T-helper 1 cell (primary cell): ENCODE measurements at regions not wholly inside any gene's neighbourhood (a gene's known extent, or its start where the extent isn't known, plus 50 kb on each side); places are given as distances from the start of the nearest gene placed in this dataset.
"Not testable (repeated sequence)": the region's sequence is repeated elsewhere in the genome, so short reads cannot be mapped to it uniquely, and the experiment has no call there.

Experiments used
- DNase-seq, 5 donors: peaks; one replicate each; pipeline ENCODE4 v3.0.0-alpha.2; 2012 to 2020

DNA sequence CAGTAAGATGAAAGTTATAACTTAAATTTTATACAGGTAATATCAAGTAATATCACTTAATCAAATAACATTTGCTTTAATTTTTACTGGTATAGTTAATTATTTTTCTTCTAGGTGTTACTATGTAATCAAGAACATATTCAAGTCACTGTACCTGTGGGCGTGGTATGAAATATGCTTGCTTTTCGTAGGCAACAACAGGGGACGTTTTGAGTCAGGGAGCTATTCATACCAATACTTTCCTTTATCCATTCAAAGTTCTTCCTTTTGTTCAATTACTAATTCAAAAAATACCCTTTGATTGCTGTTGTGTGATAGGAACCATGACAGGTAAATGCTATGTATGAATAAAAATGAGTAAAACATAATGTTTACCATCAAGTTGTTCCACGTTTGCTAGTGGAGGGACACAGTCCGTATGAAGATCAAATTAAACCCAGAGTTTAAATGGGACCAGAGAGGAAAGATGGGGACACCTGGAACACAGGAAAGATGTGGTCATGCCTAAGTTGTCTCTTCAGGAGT is 654.0 kb upstream of the KCNMB2 start:
- DNase-seq = peak in 1 of 5 donors; percentile 41

DNA sequence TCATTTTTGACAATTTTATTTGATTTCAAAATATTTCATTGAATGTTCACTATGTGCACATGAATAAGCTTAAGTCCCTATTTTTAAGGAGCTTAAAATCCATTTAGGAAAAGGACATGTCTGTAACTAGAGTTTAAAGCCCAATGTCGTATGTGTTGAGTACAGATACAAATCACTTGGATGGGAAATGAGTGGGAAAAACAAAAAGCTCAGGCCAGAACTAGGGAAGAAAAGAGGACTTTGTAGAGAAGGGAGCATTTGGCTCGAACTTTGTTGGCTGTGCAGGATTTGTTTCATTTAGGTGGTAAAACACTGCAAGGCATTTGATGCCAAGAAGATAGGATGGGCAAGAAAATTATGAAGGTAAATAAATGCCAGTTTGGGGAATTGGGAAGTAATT is 653.1 kb upstream of the KCNMB2 start:
- DNase-seq = no peak

DNA sequence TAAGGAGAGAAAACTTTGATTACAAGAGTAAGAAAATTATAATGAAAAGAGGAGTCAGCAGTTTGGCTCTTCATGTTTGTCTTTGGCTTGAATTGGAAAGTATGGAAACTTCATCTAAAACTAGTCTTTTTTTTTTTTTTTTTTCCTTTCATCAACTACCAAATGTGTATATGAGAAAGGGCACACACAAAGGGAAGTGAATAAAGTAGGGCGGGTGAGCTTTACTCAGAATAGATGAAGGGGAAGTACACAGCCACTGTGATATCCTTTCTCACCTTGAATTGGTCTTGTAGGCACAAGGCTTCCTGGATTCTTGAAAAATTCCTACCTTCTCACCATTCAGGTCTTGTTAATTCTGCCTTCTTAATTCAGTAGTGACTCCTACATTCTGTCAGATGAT is 652.3 kb upstream of the KCNMB2 start:
- DNase-seq = peak in 1 of 5 donors; percentile 3

DNA sequence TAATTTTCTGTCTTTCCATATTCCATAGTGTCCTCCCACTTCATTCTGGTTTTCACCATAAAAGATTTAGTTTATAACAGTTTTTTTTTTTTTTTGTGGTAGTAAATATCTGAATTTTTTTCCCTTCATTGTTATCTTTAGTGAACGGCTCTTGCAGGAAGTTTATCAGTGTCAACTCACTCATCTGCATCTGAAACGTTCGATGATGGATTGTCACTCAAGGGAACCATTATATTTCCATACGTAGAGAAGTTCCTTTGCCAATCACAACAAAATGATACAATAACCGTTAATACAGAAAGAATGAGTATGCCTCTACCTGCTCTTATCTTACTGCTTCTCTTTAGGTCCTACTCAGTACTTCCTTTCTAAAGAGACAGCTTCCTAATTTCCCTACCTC is 651.2 kb upstream of the KCNMB2 start:
- no peak for DNase-seq

DNA sequence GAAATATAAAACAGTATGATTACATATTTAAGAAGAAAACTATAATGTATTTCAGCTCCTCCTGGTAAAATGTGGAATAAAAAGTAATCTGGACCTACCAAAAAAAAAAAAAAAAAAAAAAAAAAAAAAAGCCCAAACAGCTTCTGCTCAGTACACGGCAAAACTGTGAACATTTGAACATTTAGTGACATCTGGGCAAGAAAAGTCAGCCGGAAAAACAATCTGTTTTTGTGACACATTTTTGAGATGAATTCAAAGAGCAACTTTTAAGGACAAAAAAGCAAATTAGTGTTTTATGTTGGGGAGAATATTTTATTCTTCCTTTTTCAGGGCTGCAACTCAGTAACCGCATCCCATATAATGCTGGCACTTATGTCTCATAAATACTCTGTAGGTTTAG is 649.7 kb upstream of the KCNMB2 start:
- no peak for DNase-seq

DNA sequence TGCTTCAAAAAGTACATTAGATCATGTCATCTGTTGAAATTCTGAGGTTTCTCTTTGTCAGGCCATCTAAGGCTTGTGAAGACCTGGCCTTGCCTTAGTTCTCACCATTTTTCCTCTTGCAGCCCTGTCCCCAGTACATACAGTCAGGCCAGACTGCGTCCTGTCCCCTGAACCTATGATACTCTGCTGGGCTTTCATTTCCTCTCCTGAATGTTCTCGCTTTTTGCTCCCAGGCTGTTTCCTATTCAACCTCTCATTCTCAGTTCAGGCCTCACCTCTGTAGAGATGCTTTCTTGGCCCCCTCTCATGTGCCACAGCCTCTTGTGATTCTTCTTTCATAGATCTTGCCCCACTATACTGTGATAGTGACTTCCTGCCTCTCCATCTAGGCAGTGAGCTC is 648.8 kb upstream of the KCNMB2 start:
- DNase-seq = no peak

DNA sequence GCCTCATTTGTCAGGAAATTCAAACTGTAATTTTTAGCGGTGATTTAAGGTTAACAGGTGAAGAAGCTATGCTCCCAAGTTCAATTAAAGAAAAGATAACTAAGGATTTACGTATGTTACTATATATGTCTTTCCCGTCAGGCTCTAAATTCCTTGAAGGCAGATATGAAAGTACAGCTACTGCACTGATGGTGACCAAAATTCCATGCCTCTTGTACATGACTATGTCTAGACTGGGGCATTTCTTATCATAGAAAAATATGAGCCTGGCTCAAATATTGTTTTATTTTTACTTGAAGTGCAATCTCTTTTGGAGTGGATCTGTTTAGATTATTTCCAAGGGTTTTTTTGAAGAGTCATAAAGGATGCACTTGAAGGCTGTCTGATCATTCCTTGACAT is 647.1 kb upstream of the KCNMB2 start:
- DNase-seq = no peak

DNA sequence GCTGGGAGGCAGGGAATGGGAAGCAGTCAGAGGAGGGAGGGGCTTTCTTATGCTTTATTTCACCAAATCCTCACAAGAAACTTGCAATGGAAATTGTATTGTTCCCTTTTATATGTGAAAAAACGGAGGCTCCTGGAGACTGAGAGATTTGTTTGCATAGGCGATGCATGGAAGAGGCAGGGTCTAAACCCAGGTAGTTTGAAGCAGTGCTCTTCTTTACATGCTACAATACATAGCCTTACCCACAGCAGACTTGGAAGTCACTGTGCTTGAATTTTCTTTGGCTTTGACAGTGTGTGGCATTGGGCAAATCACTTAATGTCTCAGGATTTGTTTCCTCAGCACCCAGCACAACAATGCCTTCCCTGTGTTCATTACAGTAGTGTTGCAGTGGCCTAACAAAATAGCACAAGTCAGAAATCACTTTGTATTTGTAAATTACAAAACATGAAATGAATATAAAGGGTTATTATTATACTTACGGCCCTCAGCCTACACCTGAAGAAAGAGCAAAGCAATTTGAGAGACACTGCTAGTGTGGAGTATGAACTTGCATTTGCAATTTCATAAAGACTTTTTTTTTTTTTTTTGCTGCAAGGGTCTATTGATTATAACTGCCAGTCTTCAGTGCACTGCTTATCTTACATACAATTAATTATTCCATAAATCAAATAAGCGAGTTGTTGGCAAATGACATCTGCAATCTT is 646.4 kb upstream of the KCNMB2 start:
- DNase-seq = no peak

DNA sequence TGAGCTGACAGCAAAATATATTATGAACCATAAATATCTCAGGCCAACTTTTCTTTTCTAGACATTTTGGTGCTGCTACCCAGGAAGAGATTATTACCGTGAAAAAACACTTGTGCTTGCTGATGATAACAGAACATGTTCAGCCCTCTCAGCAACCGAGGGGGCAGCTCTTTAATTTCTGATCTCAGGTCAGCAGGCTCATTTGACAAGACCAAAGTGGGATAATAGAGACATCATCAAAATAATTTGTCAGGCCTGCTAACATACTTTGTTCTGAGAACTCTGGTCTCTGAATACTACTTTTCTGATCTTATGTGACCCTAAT is 645.9 kb upstream of the KCNMB2 start:
- no peak for DNase-seq

DNA sequence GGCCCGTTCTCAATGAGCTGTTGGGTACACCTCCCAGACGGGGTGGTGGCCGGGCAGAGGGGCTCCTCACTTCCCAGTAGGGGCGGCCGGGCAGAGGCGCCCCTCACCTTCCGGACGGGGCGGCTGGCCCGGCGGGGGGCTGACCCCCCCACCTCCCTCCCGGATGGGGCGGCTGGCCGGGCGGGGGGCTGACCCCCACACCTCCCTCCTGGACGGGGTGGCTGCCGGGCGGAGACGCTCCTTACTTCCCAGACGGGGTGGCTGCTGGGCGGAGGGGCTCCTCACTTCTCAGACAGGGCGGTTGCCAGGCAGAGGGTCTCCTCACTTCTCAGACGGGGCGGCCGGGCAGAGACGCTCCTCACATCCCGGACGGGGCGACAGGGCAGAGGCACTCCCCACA is 644.7 kb upstream of the KCNMB2 start:
- not testable (repeated sequence) for DNase-seq

DNA sequence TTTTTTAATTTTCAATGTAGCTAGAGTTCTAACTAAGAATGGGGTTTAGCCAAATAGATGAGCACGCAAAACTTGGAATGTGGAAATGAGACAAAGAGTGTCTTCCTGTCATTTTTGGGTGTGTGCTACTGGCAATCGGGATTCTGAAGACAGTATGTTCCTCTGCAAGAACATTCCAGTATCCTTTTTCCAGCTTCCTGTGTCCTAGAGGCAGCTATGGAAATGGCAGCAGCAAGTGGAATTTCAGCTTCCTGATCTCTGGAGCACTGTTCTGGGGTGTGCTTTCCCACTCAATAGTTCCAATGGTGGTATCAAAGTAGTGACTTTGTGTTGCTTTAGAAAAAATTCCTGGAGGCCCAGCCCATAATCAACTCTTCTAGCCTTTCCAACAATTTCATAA is 642.9 kb upstream of the KCNMB2 start:
- no peak for DNase-seq

DNA sequence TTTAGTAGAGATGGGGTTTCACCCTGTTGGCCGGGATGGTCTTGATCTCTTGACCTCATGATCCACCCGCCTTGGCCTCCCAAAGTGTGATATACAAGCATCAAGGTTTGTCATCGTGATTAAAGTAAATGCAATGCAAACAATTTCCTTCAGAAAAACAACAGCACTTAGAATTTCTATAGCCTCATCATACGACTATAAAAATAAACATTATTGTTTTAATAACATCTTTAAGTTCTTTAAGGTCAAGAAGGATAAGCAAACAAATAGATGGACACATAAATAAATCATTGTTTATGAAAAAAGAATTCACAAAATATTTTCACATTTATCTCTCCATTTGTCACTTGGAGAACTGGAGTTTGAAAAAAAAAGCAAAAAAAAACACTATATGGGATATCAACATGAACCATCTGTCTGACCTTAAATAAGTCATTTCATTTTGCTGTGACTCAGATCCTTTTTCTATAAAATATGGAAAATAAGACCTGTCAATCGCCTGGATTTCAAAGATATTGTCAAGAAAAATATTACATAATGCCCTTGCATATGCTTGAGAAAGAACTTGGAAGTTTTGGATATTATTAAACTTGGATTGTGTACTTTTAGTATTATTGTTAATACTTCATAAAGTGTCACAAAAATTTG is 642.0 kb upstream of the KCNMB2 start:
- DNase-seq = no peak

DNA sequence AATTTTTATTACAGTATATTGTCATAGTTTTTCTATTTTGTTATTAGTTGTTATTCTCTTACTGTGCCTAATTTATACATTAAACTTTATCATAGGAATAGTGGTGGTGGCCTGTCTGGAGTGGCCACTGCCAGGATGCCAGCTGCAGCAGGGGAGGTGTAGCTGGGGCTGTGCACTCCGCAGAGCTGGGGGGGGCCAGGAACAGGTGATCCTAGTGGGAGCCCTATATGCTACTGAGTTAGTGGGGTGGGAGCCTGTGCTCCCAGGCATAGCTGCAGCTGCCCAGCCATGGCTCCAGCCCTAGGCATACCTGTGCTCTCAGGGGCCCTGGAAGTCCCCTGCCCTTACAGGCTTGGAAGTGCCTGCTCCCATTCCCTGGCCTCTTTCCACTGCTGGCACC is 638.1 kb upstream of the KCNMB2 start:
- DNase-seq = no peak

DNA sequence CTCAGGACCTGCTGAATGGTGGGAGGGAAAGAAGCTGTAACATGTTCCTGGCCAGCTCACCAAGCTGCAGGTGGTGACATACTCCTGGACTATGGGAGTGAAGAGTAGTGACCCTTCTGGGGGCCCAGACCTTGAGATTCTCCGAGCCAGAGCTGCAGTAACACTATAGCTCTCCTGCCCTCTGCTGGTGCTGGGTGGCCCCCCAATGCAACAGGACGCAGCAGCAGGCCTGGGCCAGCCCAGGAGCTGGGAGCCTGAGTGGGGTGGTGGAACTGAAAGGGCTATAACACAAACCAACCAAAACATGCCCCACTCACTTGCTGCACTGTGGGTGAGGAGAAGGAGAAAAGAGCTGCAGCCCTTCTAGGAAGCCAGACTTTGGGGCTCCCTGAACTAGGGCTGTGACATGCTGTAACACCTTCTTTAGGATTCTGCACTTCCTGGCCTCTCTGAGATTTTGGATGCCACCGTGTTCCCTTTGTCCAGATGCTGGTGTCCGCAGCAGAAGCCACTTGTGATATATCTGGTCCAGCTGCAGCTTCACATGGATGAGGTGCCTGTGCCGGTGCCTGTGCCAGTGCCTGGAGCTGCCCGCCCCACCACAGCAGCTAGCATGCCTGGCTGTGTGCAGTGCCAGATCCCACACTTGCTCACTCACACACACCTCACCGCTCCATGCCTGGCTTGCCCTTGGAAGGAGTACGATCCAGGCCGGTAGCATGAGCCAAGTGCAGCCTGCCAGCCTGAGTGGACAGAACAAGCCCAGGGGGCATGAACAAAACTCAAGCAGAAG is 636.8 kb upstream of the KCNMB2 start:
- DNase-seq = no peak

DNA sequence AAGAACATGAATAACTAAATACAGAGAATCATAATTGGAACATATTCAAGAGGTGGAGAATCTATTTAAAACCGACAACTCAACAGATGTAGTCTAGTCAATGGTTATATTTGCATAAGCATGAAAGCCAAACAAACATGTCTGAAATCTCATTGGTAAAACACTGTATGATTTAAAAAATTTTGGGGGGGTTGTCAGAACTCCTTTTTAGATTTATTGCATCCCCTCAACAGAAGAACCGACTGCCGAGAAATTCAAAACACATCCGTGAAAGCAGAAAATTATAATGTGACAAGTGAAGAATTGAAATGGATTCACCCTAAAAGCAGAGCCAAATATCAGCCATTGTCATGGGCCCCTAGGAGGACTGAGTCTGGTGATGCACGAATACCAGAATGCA is 633.4 kb upstream of the KCNMB2 start:
- no peak for DNase-seq

DNA sequence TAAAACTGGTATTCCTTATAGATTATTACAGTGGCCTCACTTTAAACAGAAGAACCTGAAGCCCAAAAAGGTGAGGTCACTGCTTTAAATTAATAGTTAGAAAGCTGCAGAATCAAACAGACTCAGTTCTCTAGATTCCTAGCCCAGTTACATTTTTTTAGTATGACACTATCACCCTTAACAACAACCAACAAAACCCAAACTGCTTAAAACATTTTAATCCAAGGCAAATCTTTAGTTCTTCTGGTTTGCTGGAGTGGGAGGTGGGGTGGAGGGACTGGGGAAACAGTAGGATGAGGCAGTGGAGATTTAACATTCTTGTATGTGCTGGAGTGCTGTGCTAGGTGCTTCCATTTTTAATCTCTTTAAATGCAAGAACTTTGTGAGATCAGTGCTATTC is 631.6 kb upstream of the KCNMB2 start:
- no peak for DNase-seq

DNA sequence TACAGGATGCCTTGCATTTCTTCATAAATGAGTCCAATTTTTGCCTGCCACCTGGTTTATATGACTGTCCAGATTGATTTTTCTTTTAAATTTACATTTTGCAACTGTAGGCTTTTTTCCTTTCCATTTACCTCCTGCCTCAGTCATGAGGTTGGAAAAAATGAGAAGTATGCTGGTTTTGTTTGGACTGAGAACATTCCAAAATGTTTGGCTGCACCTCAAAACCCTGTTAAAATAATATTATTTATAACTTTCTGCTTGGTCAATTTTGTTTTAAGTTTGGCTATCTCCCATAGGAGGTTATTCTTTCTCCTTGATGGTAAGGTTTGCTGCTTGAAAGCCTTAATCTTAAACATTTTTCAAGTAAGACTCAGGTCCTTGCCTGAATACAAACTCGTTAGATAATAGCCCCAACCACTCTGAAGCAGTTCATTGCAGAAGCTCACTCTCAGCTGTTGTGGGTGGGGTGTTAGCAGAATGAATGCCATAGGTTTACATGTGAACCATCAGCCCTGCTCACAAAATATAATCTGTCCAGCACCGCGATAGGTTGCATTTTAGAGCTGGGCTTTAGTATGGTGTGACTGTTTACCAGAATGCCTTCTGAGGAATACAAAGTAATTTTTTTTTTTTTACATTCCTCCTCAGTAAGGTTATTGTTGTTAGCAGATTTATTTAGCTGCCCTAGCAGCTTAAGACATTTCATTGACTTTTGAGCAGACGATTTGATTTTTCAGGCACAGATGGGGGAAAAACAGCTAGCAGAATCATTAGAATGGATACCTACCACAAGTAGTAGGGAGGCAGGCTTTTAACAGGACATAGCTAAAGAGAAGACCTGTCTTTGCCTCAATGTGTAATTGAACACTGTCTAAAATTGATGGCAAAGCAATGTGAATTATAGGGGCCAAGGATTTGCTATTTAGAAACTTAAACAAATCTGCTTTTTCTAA is 630.8 kb upstream of the KCNMB2 start:
- no peak for DNase-seq

DNA sequence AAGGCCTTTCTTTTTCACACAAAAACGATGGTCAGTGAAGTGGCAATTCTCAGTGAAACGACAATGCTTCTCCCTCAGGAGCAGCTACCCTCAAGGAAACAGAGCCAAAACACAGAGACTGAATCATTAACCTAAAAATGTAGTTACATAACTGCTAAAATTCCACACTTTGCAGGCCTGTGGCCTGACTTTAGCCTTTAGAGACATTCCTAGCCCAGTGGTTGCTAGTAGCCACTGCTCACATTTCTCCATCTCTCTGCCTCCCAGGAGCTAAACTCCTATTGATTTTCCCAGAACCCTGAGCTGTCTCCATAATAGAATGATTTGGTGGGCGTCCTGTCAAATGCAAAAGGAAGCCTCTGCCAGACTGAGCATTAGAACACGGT is 630.1 kb upstream of the KCNMB2 start:
- DNase-seq = no peak

DNA sequence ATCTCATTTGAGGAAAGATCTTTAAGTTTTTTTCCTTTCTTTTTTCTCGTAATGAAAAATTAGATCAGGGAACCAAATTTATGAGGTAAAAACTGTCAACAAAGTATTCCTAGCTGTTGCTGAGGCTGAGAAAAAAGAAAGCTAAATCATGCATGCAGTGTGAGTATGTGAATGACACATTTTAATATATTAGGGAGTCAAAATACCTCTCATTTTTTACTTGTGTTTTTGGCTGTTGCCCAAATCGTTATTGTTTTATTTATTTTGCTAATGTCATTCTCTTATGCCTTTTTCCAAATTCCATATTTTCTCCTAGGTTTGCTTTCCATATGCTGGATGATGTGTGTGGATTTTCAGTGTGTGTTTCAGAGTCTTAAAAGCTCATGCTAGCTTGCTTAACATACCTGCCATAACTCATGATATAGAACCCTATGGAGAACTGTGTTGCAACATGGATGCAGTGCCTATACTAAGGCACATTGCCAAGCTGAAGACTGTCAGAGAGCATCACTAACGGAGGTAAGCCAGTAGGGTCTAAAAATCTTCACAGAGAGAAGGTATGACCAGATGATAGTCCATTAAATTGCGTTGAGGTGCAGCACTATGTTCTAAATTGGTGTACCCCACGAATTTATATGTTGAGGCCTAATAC is 629.5 kb upstream of the KCNMB2 start:
- no peak for DNase-seq

DNA sequence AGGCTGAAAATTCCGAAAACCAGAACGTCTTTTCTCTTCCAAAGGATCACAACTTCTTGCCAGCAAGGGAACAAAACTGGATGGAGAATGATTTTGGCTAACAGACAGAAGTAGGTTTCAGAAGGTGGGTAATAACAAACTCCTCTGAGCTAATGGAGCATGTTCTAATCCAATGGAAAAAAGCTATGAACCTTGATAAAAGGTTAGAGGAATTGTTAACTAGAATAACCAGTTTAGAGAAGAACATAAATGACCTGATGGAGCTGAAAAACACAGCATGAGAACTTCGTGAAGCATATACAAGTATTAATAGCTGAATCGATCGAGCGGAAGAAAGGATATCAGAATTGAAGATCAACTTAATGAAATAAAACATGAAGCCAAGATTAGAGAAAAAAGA is 626.7 kb upstream of the KCNMB2 start:
- DNase-seq = not testable (repeated sequence)

DNA sequence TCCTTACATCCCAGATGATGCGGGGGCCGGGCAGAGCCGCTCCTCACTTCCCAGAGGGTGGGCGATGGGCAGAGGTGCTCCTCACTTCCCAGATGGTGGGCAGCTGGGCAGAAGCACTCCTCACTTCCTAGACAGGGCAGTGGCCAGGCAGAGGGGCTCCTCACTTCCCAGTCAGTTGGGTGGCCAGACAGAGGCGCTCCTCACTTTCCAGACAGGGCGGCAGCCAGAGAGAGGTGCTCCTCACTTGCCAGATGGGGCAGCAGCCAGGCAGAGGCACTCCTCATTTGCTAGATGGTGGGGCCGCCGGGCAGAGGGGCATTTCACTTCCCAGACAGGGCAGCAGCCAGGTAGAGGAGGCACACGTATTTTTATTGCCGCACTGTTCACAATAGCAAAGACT is 622.0 kb upstream of the KCNMB2 start:
- no peak for DNase-seq

DNA sequence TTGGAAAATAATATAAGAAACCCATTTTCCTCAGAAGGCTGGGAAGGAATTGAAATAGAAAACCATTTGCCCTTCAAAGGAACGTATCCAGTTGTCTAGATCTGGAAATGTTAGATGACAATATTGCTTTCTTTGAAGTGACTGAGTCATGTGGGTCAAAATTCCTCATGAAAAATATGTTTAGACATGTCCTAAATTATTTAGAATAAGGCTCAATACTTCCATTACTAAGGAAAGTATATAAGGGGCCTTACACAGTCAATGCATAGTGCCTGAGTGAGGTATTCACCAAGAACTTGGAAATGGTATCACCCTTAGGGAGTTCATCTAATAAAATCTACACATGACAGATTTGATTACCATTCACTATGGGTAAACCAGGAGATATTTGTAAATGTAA is 619.8 kb upstream of the KCNMB2 start:
- no peak for DNase-seq
